Liver (tissue), 3 donors: ENCODE measurements at regions not wholly inside any gene's neighbourhood (a gene's known extent, or its start where the extent isn't known, plus 50 kb on each side); places are given as distances from the start of the nearest gene placed in this dataset.

Experiments
- GABPA ChIP-seq, 2 donors: IDR thresholded peaks in 1 of 2; conservative IDR thresholded peaks in 1 of 2; 2 replicates each; pipeline ENCODE4 v1.6.1; 2016; ENCODE audit warnings: antibody characterized with exemption in 2 of 2, mild to moderate bottlenecking in 1 of 2, moderate library complexity in 1 of 2
- JUND ChIP-seq, 2 donors: IDR thresholded peaks; 2 replicates each; pipeline ENCODE4 v1.6.1; 2016; ENCODE audit warnings: antibody characterized with exemption in 2 of 2
- RAD21 ChIP-seq, 2 donors: IDR thresholded peaks; 2 replicates each; pipeline ENCODE4 v1.6.1; 2016; ENCODE audit warnings: antibody characterized with exemption in 2 of 2, mild to moderate bottlenecking in 2 of 2
- REST ChIP-seq: IDR thresholded peaks from 2 replicates; pipeline ENCODE4 v1.6.1; 2016; ENCODE audit warnings: antibody characterized with exemption, mild to moderate bottlenecking
- TAF1 ChIP-seq: conservative IDR thresholded peaks from 2 replicates; pipeline ENCODE4 v1.6.1; 2016; ENCODE audit warnings: antibody characterized with exemption, mild to moderate bottlenecking
- YY1 ChIP-seq: IDR thresholded peaks from 2 replicates; pipeline ENCODE4 v1.6.1; 2016; ENCODE audit warnings: antibody characterized with exemption, mild to moderate bottlenecking
- ZBTB33 ChIP-seq: IDR thresholded peaks from 2 replicates; pipeline ENCODE4 v1.6.1; 2016; ENCODE audit warnings: antibody characterized with exemption
- TF ChIP-seq, protein P1 (sequence below): fragments of 150-350 bp; IDR thresholded peaks from 2 replicates; pipeline ENCODE4 v1.5.1; 2017; ENCODE audit warnings: improper control_type of control experiment, low read depth, low read length; ENCODE audit not compliant: missing input control
- donor health status: healthy.
- donor health status: healthy.

- TF ChIP-seq TAF1 (no peak), ZBTB33 (no peak), JUND (IDR thresholded peaks at IDR 0.05) (no peak), GABPA (IDR thresholded peaks at IDR 0.05 in 1 of 2, conservative IDR thresholded peaks at IDR 0.05 in 1 of 2) (no peak), RAD21 (IDR thresholded peaks at IDR 0.05) (no peak), YY1 (no peak), REST (no peak)
- TF ChIP-seq, protein P1, sequence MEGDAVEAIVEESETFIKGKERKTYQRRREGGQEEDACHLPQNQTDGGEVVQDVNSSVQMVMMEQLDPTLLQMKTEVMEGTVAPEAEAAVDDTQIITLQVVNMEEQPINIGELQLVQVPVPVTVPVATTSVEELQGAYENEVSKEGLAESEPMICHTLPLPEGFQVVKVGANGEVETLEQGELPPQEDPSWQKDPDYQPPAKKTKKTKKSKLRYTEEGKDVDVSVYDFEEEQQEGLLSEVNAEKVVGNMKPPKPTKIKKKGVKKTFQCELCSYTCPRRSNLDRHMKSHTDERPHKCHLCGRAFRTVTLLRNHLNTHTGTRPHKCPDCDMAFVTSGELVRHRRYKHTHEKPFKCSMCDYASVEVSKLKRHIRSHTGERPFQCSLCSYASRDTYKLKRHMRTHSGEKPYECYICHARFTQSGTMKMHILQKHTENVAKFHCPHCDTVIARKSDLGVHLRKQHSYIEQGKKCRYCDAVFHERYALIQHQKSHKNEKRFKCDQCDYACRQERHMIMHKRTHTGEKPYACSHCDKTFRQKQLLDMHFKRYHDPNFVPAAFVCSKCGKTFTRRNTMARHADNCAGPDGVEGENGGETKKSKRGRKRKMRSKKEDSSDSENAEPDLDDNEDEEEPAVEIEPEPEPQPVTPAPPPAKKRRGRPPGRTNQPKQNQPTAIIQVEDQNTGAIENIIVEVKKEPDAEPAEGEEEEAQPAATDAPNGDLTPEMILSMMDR: no peak
Observed at GRCh38 chr13:74869846-74870245, 612.1 kb downstream of the TBC1D4 start.
